ENCODE measurements at regions not wholly inside any gene's neighbourhood (a gene's known extent, or its start where the extent isn't known, plus 50 kb on each side); places are given as distances from the start of the nearest gene placed in this dataset.
A peak's percentile ranks its signal among the peaks of the same experiment; 100 is the strongest.

- H3K4me3 ChIP-seq (ENCODE audit: low read depth, low read length): no peak overlapping the region
- no peak for TF ChIP-seq CTCF (IDR thresholded peaks at IDR 0.05; ENCODE audit: low read depth, low read length, missing control alignments)
- no peaks in the 10 kb centered on the region for H3K36me3 ChIP-seq (replicated peaks)
- no peaks in the 10 kb centered on the region for H3K27me3 ChIP-seq (replicated peaks)
- no peak overlapping the region for H3K27ac ChIP-seq
- in situ Hi-C loops (cut with HindIII; ENCODE audit: low pct_ligation_motif_present, low sequenced_read_pairs): no loop called here
- DNase-seq: no peak
Measured at GRCh38 chr6:22102671-22103070, 194.2 kb downstream of the PRL start.

GRCh38 chr6:22106451-22106850 lies 190.4 kb downstream of the PRL start:
- no peak for DNase-seq
- Histone ChIP-seq H3K4me3 (ENCODE audit: low read depth, low read length) (no peak overlapping the region), H3K27ac (no peak overlapping the region), H3K36me3 (replicated peaks) (no peaks in the 10 kb centered on the region), H3K27me3 (replicated peaks) (no peaks in the 10 kb centered on the region)
- in situ Hi-C loops (cut with HindIII; ENCODE audit: low pct_ligation_motif_present, low sequenced_read_pairs): no loop called here
- TF ChIP-seq CTCF (IDR thresholded peaks at IDR 0.05; ENCODE audit: low read depth, low read length, missing control alignments): no peak

- Histone ChIP-seq H3K27me3 (replicated peaks) (no peaks in the 10 kb centered on the region), H3K27ac (no peak overlapping the region), H3K4me3 (ENCODE audit: low read depth, low read length) (no peak overlapping the region), H3K36me3 (replicated peaks) (no peaks in the 10 kb centered on the region)
- no peak for TF ChIP-seq CTCF (IDR thresholded peaks at IDR 0.05; ENCODE audit: low read depth, low read length, missing control alignments)
- in situ Hi-C loops (cut with HindIII; ENCODE audit: low pct_ligation_motif_present, low sequenced_read_pairs): no loop called here
- no peak for DNase-seq
Measured at GRCh38 chr6:22106961-22107360, 189.9 kb downstream of the PRL start.

GRCh38 chr6:22108199-22108598 lies 188.6 kb downstream of the PRL start:
- DNase-seq: peak; percentile 9
- in situ Hi-C loops (cut with HindIII; ENCODE audit: low pct_ligation_motif_present, low sequenced_read_pairs): no loop called here
- Histone ChIP-seq H3K4me3 (ENCODE audit: low read depth, low read length) (no peak overlapping the region), H3K36me3 (replicated peaks) (no peaks in the 10 kb centered on the region), H3K27ac (no peak overlapping the region), H3K27me3 (replicated peaks) (no peaks in the 10 kb centered on the region)
- TF ChIP-seq CTCF (IDR thresholded peaks at IDR 0.05; ENCODE audit: low read depth, low read length, missing control alignments): no peak

GRCh38 chr6:22110061-22110460 lies 186.8 kb downstream of the PRL start:
- TF ChIP-seq CTCF (IDR thresholded peaks at IDR 0.05; ENCODE audit: low read depth, low read length, missing control alignments): no peak
- Histone ChIP-seq H3K27me3 (replicated peaks) (no peaks in the 10 kb centered on the region), H3K27ac (no peak overlapping the region), H3K36me3 (replicated peaks) (no peaks in the 10 kb centered on the region), H3K4me3 (ENCODE audit: low read depth, low read length) (no peak overlapping the region)
- no peak for DNase-seq
- in situ Hi-C loops (cut with HindIII; ENCODE audit: low pct_ligation_motif_present, low sequenced_read_pairs): no loop called here

- in situ Hi-C loops (cut with HindIII; ENCODE audit: low pct_ligation_motif_present, low sequenced_read_pairs): no loop called here
- Histone ChIP-seq H3K4me3 (ENCODE audit: low read depth, low read length) (no peak overlapping the region), H3K27ac (peak overlapping the region; percentile 90), H3K36me3 (replicated peaks) (no peaks in the 10 kb centered on the region), H3K27me3 (replicated peaks) (no peaks in the 10 kb centered on the region)
- TF ChIP-seq CTCF (IDR thresholded peaks at IDR 0.05; ENCODE audit: low read depth, low read length, missing control alignments): no peak
- DNase-seq: peak; percentile 32
Measured at GRCh38 chr6:22112461-22112860, 184.4 kb downstream of the PRL start.

Measured in brain microvascular endothelial cell (primary cell).